HEK293 (cell line): ENCODE measurements at regions not wholly inside any gene's neighbourhood (a gene's known extent, or its start where the extent isn't known, plus 50 kb on each side); places are given as distances from the start of the nearest gene placed in this dataset.

Source experiments
- CTCF ChIA-PET: fragments of 350-600 bp; formaldehyde crosslinking; extraction: SDS; loops from one replicate; lab custom pipeline; 2021; ENCODE audit warnings: antibody characterized with exemption; lab: Yijun Ruan, JAX
- POLR2A ChIA-PET: fragments of 300-600 bp; formaldehyde crosslinking; extraction: SDS; loops from one replicate; lab custom pipeline; 2020; ENCODE audit warnings: antibody characterized with exemption, inconsistent platforms; lab: Yijun Ruan, JAX
- H3K27ac ChIP-seq: fragments of 200-500 bp; sonication (Bioruptor generic); 2 replicates; pipeline ENCODE4 v1.5.1; 2014; ENCODE audit warnings: low read depth, low read length, control low read depth, inconsistent platforms; ENCODE audit errors: extremely low read depth
- H3K36me3 ChIP-seq, 2 experiments: fragments of 200-500 bp in 1 of 2; sonication (Bioruptor generic) in 1 of 2; 1 replicate in 1 of 2; 2 replicates in 1 of 2; pipeline ENCODE4 v1.5.1; 2014 to 2017; ENCODE audit warnings: inconsistent platforms in 2 of 2, low read length in 2 of 2; ENCODE audit not compliant: control insufficient read depth in 2 of 2, insufficient read depth in 1 of 2
- H3K4me1 ChIP-seq: fragments of 200-500 bp; sonication (Bioruptor generic); 2 replicates; pipeline ENCODE4 v1.5.1; 2014; ENCODE audit warnings: mild to moderate bottlenecking, low read length, inconsistent platforms; ENCODE audit not compliant: control insufficient read depth, insufficient read depth
- H3K4me3 ChIP-seq: 2 replicates; pipeline ENCODE4 v1.5.1; 2011; ENCODE audit warnings: low read depth, mild to moderate bottlenecking, control low read depth, low read length, moderate library complexity
- H3K9me3 ChIP-seq: fragments of 200-500 bp; sonication (Bioruptor generic); 2 replicates; pipeline ENCODE4 v1.5.1; 2014; ENCODE audit warnings: low read depth, low read length, inconsistent platforms; ENCODE audit not compliant: control insufficient read depth, insufficient read depth
- HOXC10 ChIP-seq: sonication (generic); formaldehyde crosslinking; IDR thresholded peaks from 2 replicates; pipeline ENCODE4 v1.8.1; 2023; ENCODE audit warnings: mild to moderate bottlenecking, missing genetic modification reagents
- KLF10 ChIP-seq: fragments of 450-650 bp; IDR thresholded peaks from 2 replicates; pipeline ENCODE4 v1.5.1; 2018; ENCODE audit warnings: missing biosample characterization, mild to moderate bottlenecking, missing genetic modification characterization
- OSR2 ChIP-seq: fragments of 450-650 bp; formaldehyde crosslinking; IDR thresholded peaks from 2 replicates; pipeline ENCODE4 v1.5.1; 2016; ENCODE audit warnings: missing biosample characterization, missing genetic modification characterization
- RBAK ChIP-seq: fragments of 450-650 bp; formaldehyde crosslinking; IDR thresholded peaks from 2 replicates; pipeline ENCODE4 v1.5.1; 2016; ENCODE audit warnings: missing biosample characterization, missing genetic modification characterization
- TRIM28 ChIP-seq: IDR thresholded peaks from 2 replicates; pipeline ENCODE4 v1.6.1; 2011; ENCODE audit warnings: low read length, control low read depth, borderline replicate concordance
- YY2 ChIP-seq: fragments of 450-650 bp; formaldehyde crosslinking; IDR thresholded peaks from 2 replicates; pipeline ENCODE4 v1.5.1; 2016; ENCODE audit warnings: missing biosample characterization, missing genetic modification characterization
- ZBTB7A ChIP-seq: fragments of 450-650 bp; formaldehyde crosslinking; IDR thresholded peaks from 2 replicates; pipeline ENCODE4 v1.5.1; 2016; ENCODE audit warnings: low read depth, missing biosample characterization, missing genetic modification characterization
- ZEB2 ChIP-seq: fragments of 450-650 bp; formaldehyde crosslinking; IDR thresholded peaks from 2 replicates; pipeline ENCODE4 v1.5.1; 2016; ENCODE audit warnings: missing biosample characterization, missing genetic modification characterization
- ZIC2 ChIP-seq: fragments of 450-650 bp; formaldehyde crosslinking; IDR thresholded peaks from 2 replicates; pipeline ENCODE4 v1.5.1; 2016; ENCODE audit warnings: missing biosample characterization, missing genetic modification characterization
- ZNF112 ChIP-seq: fragments of 450-650 bp; formaldehyde crosslinking; IDR thresholded peaks from 2 replicates; pipeline ENCODE4 v1.5.0; 2017; ENCODE audit warnings: missing biosample characterization, missing genetic modification characterization
- ZNF138 ChIP-seq: fragments of 450-650 bp; formaldehyde crosslinking; IDR thresholded peaks from 2 replicates; pipeline ENCODE4 v1.5.1; 2016; ENCODE audit warnings: missing biosample characterization, missing genetic modification characterization, borderline replicate concordance
- ZNF157 ChIP-seq: fragments of 450-650 bp; formaldehyde crosslinking; IDR thresholded peaks from 2 replicates; pipeline ENCODE4 v1.5.1; 2016; ENCODE audit warnings: missing biosample characterization, missing genetic modification characterization
- ZNF302 ChIP-seq: fragments of 450-650 bp; formaldehyde crosslinking; IDR thresholded peaks from 2 replicates; pipeline ENCODE4 v1.5.1; 2016; ENCODE audit warnings: missing biosample characterization, missing genetic modification characterization, low read depth
- ZNF501 ChIP-seq: fragments of 450-650 bp; formaldehyde crosslinking; IDR thresholded peaks from 2 replicates; pipeline ENCODE4 v1.5.1; 2016; ENCODE audit warnings: missing biosample characterization, missing genetic modification characterization
- ZNF521 ChIP-seq: fragments of 450-650 bp; formaldehyde crosslinking; IDR thresholded peaks from 2 replicates; pipeline ENCODE4 v1.5.1; 2017; ENCODE audit warnings: missing biosample characterization, mild to moderate bottlenecking, missing genetic modification characterization
- ZNF548 ChIP-seq: fragments of 450-650 bp; formaldehyde crosslinking; IDR thresholded peaks from 2 replicates; pipeline ENCODE4 v1.5.1; 2016; ENCODE audit warnings: missing biosample characterization, missing genetic modification characterization
- ZNF571 ChIP-seq: fragments of 450-650 bp; formaldehyde crosslinking; IDR thresholded peaks from 2 replicates; pipeline ENCODE4 v1.5.0; 2017; ENCODE audit warnings: missing biosample characterization, missing genetic modification characterization
- ZNF677 ChIP-seq: fragments of 450-650 bp; IDR thresholded peaks from 2 replicates; pipeline ENCODE4 v1.5.0; 2018; ENCODE audit warnings: missing biosample characterization, mild to moderate bottlenecking, missing genetic modification characterization, moderate library complexity
- ZNF792 ChIP-seq: fragments of 450-650 bp; formaldehyde crosslinking; IDR thresholded peaks from 2 replicates; pipeline ENCODE4 v1.5.1; 2016; ENCODE audit warnings: missing biosample characterization, missing genetic modification characterization
- ZSCAN30 ChIP-seq: fragments of 450-650 bp; IDR thresholded peaks from 2 replicates; pipeline ENCODE4 v1.5.1; 2018; ENCODE audit warnings: missing biosample characterization, mild to moderate bottlenecking, missing genetic modification characterization, moderate library complexity
- TF ChIP-seq, protein P1 (sequence below): fragments of 450-650 bp; formaldehyde crosslinking; IDR thresholded peaks from 2 replicates; pipeline ENCODE4 v1.5.1; 2016; ENCODE audit warnings: missing biosample characterization, missing genetic modification characterization
- TF ChIP-seq, protein P2 (sequence below): fragments of 450-650 bp; formaldehyde crosslinking; IDR thresholded peaks from 2 replicates; pipeline ENCODE4 v1.5.1; 2017; ENCODE audit warnings: missing biosample characterization, missing genetic modification characterization
- TF ChIP-seq, protein P3 (sequence below): fragments of 450-650 bp; formaldehyde crosslinking; IDR thresholded peaks from 2 replicates; pipeline ENCODE4 v1.5.1; 2016; ENCODE audit warnings: missing biosample characterization, missing genetic modification characterization, low read depth
- TF ChIP-seq, protein P4 (sequence below): fragments of 450-650 bp; formaldehyde crosslinking; IDR thresholded peaks from 2 replicates; pipeline ENCODE4 v1.5.1; 2016; ENCODE audit warnings: missing biosample characterization, missing genetic modification characterization

DNA sequence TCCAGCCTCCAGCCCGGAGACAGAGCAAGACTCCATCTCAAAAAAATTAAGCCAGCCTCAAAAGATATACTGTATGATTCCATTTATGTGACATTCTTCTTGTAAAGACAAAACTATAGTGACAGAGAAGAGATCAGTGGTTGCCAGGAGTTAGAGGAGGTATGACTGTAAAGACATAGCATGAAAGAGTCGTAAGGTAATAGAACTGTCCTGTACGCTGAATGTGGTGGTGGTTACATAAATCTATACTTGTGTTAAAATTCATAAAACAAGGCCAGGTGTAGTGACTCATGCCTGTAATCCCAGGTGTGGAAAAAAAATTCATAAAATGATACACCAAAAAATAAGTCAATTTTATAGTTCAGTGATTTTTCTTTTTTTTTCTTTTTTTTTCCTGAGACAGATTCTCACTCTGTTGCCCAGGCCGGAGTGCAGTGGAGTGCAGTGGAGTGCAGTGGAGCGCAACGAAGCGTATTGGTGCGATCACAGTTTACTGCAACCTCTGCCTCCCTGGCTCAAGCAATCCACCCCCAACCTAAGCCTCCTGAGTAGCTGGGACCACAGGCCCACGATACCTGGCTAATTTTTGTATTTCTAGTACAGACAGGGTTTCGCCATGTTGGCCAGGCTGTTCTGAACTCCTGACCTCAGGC lies 84.9 kb upstream of the CXADR start:
- CTCF ChIA-PET, result no interaction called here

GRCh38 chr21:17428484-17428869 lies 84.4 kb upstream of the CXADR start:
- TF ChIP-seq ZNF521 (tag by site-specific recombination) (no peak), TRIM28 (no peak), ZNF138 (tag by site-specific recombination) (no peak), ZBTB7A (tag by site-specific recombination) (no peak), ZNF157 (tag by site-specific recombination) (no peak), ZEB2 (tag by site-specific recombination) (no peak), ZNF571 (no peak), ZNF112 (no peak), ZNF548 (tag by site-specific recombination) (no peak), OSR2 (tag by site-specific recombination) (no peak), ZIC2 (tag by site-specific recombination) (no peak), RBAK (tag by site-specific recombination) (no peak), YY2 (tag by site-specific recombination) (no peak)
- TF ChIP-seq, protein P1, sequence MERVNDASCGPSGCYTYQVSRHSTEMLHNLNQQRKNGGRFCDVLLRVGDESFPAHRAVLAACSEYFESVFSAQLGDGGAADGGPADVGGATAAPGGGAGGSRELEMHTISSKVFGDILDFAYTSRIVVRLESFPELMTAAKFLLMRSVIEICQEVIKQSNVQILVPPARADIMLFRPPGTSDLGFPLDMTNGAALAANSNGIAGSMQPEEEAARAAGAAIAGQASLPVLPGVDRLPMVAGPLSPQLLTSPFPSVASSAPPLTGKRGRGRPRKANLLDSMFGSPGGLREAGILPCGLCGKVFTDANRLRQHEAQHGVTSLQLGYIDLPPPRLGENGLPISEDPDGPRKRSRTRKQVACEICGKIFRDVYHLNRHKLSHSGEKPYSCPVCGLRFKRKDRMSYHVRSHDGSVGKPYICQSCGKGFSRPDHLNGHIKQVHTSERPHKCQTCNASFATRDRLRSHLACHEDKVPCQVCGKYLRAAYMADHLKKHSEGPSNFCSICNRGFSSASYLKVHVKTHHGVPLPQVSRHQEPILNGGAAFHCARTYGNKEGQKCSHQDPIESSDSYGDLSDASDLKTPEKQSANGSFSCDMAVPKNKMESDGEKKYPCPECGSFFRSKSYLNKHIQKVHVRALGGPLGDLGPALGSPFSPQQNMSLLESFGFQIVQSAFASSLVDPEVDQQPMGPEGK (tag by site-specific recombination), result no peak
- TF ChIP-seq, protein P2, sequence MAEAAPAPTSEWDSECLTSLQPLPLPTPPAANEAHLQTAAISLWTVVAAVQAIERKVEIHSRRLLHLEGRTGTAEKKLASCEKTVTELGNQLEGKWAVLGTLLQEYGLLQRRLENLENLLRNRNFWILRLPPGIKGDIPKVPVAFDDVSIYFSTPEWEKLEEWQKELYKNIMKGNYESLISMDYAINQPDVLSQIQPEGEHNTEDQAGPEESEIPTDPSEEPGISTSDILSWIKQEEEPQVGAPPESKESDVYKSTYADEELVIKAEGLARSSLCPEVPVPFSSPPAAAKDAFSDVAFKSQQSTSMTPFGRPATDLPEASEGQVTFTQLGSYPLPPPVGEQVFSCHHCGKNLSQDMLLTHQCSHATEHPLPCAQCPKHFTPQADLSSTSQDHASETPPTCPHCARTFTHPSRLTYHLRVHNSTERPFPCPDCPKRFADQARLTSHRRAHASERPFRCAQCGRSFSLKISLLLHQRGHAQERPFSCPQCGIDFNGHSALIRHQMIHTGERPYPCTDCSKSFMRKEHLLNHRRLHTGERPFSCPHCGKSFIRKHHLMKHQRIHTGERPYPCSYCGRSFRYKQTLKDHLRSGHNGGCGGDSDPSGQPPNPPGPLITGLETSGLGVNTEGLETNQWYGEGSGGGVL, result no peak
- Histone ChIP-seq H3K9me3 (no peaks in the 10 kb centered on the region), H3K36me3 (no peaks in the 10 kb centered on the region), H3K4me3 (no peak overlapping the region), H3K4me1 (no peaks in the 10 kb centered on the region), H3K27ac (no peak overlapping the region)
- CTCF ChIA-PET, result no interaction called here
- POLR2A ChIA-PET, result no interaction called here

More for the DNA sequence above, 84.9 kb upstream of the CXADR start:
- Histone ChIP-seq H3K4me1 (no peaks in the 10 kb centered on the region), H3K9me3 (no peaks in the 10 kb centered on the region), H3K27ac (no peak overlapping the region), H3K36me3 (no peaks in the 10 kb centered on the region), H3K4me3 (no peak overlapping the region)
- TF ChIP-seq, protein P3, sequence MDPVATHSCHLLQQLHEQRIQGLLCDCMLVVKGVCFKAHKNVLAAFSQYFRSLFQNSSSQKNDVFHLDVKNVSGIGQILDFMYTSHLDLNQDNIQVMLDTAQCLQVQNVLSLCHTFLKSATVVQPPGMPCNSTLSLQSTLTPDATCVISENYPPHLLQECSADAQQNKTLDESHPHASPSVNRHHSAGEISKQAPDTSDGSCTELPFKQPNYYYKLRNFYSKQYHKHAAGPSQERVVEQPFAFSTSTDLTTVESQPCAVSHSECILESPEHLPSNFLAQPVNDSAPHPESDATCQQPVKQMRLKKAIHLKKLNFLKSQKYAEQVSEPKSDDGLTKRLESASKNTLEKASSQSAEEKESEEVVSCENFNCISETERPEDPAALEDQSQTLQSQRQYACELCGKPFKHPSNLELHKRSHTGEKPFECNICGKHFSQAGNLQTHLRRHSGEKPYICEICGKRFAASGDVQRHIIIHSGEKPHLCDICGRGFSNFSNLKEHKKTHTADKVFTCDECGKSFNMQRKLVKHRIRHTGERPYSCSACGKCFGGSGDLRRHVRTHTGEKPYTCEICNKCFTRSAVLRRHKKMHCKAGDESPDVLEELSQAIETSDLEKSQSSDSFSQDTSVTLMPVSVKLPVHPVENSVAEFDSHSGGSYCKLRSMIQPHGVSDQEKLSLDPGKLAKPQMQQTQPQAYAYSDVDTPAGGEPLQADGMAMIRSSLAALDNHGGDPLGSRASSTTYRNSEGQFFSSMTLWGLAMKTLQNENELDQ (tag by site-specific recombination), result no peak
- TF ChIP-seq, protein P4, sequence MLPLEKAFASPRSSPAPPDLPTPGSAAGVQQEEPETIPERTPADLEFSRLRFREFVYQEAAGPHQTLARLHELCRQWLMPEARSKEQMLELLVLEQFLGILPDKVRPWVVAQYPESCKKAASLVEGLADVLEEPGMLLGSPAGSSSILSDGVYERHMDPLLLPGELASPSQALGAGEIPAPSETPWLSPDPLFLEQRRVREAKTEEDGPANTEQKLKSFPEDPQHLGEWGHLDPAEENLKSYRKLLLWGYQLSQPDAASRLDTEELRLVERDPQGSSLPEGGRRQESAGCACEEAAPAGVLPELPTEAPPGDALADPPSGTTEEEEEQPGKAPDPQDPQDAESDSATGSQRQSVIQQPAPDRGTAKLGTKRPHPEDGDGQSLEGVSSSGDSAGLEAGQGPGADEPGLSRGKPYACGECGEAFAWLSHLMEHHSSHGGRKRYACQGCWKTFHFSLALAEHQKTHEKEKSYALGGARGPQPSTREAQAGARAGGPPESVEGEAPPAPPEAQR, result no peak
- TF ChIP-seq ZNF792 (tag by site-specific recombination), result no peak
- TF ChIP-seq ZNF302 (tag by site-specific recombination), result no peak
- TF ChIP-seq ZNF677 (tag by site-specific recombination), result no peak
- TF ChIP-seq HOXC10, result no peak
- no peak for TF ChIP-seq KLF10 (tag by site-specific recombination)
- TF ChIP-seq ZSCAN30 (tag by site-specific recombination), result no peak
- no peak for TF ChIP-seq ZNF501 (tag by site-specific recombination)
- POLR2A ChIA-PET, result no interaction called here
